Body of pancreas (tissue), 4 donors: ENCODE measurements at regions not wholly inside any gene's neighbourhood (a gene's known extent, or its start where the extent isn't known, plus 50 kb on each side); places are given as distances from the start of the nearest gene placed in this dataset.
"Not testable (repeated sequence)": the region's sequence is repeated elsewhere in the genome, so short reads cannot be mapped to it uniquely, and the experiment has no call there.

Source experiments
- ATAC-seq: fragments of 150-250 bp; one replicate; pipeline ENCODE4 v1.9.1; 2016
- DNase-seq, 4 donors: peaks; one replicate each; pipeline ENCODE4 v3.0.0-alpha.2; 2019
- H3K27ac ChIP-seq, 4 donors: fragments of 200-600 bp; sonication (generic); 1 replicate in 3 of 4; 2 replicates in 1 of 4; pipeline versions ENCODE4 v1.5.1 to v1.6.1; 2016 to 2019; ENCODE audit warnings: mild to moderate bottlenecking in 1 of 4, mixed read lengths in 1 of 4, moderate library complexity in 1 of 4
- H3K27me3 ChIP-seq, 2 donors: fragments of 200-600 bp; sonication (generic); one replicate each; pipeline ENCODE4 v1.6.0; 2016; ENCODE audit warnings: mild to moderate bottlenecking in 1 of 2
- H3K36me3 ChIP-seq, 2 donors: fragments of 200-600 bp; sonication (generic); replicated peaks in 1 of 2; 2 replicates each; pipeline ENCODE4 v1.5.1; 2016; ENCODE audit warnings: low read depth in 2 of 2; ENCODE audit not compliant: insufficient read depth in 1 of 2
- H3K4me1 ChIP-seq: fragments of 200-600 bp; sonication (generic); one replicate; pipeline ENCODE4 v1.6.0; 2016
- H3K4me3 ChIP-seq, 2 donors: fragments of 200-600 bp; sonication (generic); 1 replicate in 1 of 2; 2 replicates in 1 of 2; pipeline ENCODE4 v1.5.1; 2016 to 2019
- H3K9me3 ChIP-seq, 3 donors: fragments of 200-600 bp; sonication (generic); 1 replicate in 2 of 3; 2 replicates in 1 of 3; pipeline ENCODE4 v1.5.1; 2016
- POLR2A ChIP-seq, 3 donors: fragments of 450-650 bp; IDR thresholded peaks; one replicate each; pipeline ENCODE4 v1.6.1; 2016; ENCODE audit warnings: antibody characterized with exemption in 3 of 3, mild to moderate bottlenecking in 2 of 3
- WGBS, 2 donors: methylation state at CpG; one replicate each; pipeline ENCODE4 v1.1.5; 2017; 5-methylcytosine and 5-hydroxymethylcytosine counted together
- intact Hi-C: fragments of 100-400 bp; cut with DNase I; formaldehyde crosslinking; loops from one replicate; pipeline ENCODE4 v1.15.1; 2023
- TF ChIP-seq, protein P1 (sequence below), 7 experiments: fragments of 450-650 bp in 4 of 7; fragments of 200-600 bp in 3 of 7; sonication (generic) in 3 of 7; IDR thresholded peaks; one replicate each; pipeline ENCODE4 v1.5.1; 2016 to 2019; ENCODE audit warnings: antibody characterized with exemption in 7 of 7

DNA sequence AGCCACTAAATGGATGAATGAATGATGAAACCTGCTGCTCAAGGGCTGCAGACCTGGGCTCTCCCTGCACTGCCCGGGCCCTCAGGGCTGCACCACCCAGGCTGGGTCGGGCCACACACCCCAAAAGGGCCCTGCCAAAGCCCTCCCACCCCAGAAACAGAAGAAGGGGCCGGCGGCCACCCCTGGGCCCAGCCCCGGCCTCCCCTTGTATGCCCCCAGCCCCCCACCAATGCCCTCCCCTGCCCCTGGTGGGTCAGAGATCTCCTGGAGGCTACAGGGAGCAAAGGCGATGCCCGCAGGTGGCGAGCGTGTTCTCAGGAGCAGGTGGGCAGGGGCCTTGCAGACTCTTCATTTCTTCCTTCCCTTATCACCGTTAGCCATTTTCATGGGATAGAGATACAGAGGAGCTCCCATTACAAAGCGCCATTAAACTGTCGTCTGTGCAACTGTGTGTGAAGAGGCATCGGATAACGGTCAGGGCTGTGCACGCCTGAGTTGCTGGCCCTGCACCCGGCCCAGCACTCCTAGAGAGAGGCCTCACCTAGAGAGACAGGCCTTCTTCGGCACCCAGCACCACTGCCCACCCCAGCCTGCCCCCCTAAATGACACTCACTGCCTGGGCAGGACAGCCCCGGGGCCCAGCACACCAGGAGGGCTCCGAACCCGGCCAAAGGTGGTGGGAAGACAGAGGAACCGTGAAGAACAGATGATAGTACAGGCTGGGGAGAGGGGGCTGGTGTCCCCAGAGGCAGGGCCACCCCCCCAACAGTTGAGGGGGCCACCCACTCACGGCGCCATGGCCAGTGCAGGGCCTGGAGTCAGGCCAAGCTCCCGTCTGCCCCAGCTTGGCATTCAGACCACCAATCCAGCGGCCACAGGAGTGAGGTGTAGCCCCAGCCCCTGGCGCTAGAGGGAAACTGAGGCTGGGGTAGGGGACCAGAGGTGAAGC is 133.7 kb downstream of the FAM53A start:
- Histone ChIP-seq H3K27me3 (peaks cover 0 to 7% of the 10 kb centered on the region in 2 donors), H3K36me3 (no peaks in the 10 kb centered on the region), H3K27ac (no peak overlapping the region), H3K4me1 (peaks cover 8% of the 10 kb centered on the region), H3K9me3 (no peaks in the 10 kb centered on the region), H3K4me3 (no peak overlapping the region)
- intact Hi-C loops: no loop called here
- 67 to 72% methylated on average over 6 to 21 of the region's 26 CpGs for WGBS, 2 donors
- TF ChIP-seq POLR2A (IDR thresholded peaks at IDR 0.05): no peak
- TF ChIP-seq, protein P1, sequence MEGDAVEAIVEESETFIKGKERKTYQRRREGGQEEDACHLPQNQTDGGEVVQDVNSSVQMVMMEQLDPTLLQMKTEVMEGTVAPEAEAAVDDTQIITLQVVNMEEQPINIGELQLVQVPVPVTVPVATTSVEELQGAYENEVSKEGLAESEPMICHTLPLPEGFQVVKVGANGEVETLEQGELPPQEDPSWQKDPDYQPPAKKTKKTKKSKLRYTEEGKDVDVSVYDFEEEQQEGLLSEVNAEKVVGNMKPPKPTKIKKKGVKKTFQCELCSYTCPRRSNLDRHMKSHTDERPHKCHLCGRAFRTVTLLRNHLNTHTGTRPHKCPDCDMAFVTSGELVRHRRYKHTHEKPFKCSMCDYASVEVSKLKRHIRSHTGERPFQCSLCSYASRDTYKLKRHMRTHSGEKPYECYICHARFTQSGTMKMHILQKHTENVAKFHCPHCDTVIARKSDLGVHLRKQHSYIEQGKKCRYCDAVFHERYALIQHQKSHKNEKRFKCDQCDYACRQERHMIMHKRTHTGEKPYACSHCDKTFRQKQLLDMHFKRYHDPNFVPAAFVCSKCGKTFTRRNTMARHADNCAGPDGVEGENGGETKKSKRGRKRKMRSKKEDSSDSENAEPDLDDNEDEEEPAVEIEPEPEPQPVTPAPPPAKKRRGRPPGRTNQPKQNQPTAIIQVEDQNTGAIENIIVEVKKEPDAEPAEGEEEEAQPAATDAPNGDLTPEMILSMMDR (IDR thresholded peaks at IDR 0.05): no peak
- DNase-seq (no peak), ATAC-seq (no peak)

DNA sequence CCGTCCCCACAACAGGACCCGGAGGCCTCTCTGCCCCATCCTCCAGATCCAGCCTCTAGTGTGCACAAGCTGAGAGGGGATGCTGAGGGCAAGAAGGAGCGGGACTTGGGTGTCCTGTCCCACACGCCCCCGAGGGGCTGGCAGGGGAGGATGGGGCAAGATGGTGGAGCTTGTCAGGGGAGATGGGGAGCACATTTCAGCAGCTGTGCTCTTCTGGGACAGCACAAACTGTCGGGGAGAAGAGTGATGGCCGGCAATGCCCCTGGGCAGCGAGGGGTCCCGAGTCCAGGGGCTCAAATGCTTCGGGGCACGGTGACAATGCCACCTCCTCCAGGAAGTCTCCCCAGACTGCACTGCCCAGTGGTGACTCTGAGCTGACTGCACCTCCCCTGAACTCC is 134.5 kb downstream of the FAM53A start:
- 79 to 85% methylated on average over 11 of the region's 11 CpGs for WGBS, 2 donors

DNA sequence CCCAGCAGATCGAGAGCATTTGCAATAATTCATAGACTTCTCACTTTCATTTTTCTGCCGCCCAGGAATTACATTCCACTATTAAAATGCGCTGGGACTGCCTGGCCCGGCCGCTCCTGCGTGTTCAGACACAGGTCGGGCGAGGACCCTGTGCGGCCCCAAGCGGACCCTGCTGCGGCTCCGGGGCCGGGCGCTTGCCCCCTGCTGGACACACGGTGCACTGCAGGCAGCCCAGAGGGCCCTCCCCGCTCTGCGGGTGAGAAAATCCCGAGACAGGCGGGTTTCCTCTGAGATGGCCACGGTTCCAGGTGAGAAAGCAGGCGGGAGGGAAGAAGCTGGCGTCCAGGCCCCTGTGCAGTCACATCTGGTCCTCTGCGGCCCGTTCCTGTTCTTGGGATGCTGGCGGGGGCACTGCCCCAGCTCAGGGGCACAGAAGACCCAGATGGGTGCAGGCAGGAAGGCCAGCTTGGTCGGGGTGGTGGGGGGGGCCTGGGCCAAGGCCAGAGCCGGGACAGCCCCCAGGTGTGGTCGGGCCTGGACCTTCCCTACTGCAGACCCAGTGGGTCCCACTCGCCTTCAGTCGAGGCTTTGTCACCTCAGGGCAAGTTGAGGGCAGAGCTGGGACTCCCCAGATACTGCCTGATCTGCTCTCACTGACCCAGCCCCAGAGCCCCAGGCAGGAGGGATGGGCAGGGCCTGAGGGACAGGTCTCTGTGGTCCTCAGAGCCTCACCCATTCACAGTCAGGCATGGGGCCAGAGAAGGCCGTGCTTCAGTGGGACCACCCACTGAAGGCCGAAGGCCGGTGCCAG is 135.1 kb downstream of the FAM53A start:
- TF ChIP-seq, protein P1 (IDR thresholded peaks at IDR 0.05): peak; percentile 56 to 91 (median 83)
- intact Hi-C loops, H3K9me3 ChIP-seq, H3K36me3 ChIP-seq, H3K4me3 ChIP-seq, H3K27me3 ChIP-seq, H3K4me1 ChIP-seq, H3K27ac ChIP-seq: not testable (repeated sequence)
- peak; percentile 73 for ATAC-seq
- 17 to 23% methylated on average over 23 to 33 of the region's 33 CpGs for WGBS, 2 donors
- peak; percentile 14 to 52 (median 36) for DNase-seq

More for the DNA sequence above, 134.5 kb downstream of the FAM53A start:
- no peak overlapping the region for H3K4me3 ChIP-seq
- no peak overlapping the region for H3K27ac ChIP-seq
- intact Hi-C loops: no loop called here
- TF ChIP-seq, protein P1 (IDR thresholded peaks at IDR 0.05): no peak
- no peak for TF ChIP-seq POLR2A (IDR thresholded peaks at IDR 0.05)
- ATAC-seq: no peak
- no peaks in the 10 kb centered on the region for H3K9me3 ChIP-seq
- no peak for DNase-seq
- peaks cover 8% of the 10 kb centered on the region for H3K4me1 ChIP-seq
- no peaks in the 10 kb centered on the region for H3K36me3 ChIP-seq
- H3K27me3 ChIP-seq: peaks cover 0 to 7% of the 10 kb centered on the region in 2 donors

DNA sequence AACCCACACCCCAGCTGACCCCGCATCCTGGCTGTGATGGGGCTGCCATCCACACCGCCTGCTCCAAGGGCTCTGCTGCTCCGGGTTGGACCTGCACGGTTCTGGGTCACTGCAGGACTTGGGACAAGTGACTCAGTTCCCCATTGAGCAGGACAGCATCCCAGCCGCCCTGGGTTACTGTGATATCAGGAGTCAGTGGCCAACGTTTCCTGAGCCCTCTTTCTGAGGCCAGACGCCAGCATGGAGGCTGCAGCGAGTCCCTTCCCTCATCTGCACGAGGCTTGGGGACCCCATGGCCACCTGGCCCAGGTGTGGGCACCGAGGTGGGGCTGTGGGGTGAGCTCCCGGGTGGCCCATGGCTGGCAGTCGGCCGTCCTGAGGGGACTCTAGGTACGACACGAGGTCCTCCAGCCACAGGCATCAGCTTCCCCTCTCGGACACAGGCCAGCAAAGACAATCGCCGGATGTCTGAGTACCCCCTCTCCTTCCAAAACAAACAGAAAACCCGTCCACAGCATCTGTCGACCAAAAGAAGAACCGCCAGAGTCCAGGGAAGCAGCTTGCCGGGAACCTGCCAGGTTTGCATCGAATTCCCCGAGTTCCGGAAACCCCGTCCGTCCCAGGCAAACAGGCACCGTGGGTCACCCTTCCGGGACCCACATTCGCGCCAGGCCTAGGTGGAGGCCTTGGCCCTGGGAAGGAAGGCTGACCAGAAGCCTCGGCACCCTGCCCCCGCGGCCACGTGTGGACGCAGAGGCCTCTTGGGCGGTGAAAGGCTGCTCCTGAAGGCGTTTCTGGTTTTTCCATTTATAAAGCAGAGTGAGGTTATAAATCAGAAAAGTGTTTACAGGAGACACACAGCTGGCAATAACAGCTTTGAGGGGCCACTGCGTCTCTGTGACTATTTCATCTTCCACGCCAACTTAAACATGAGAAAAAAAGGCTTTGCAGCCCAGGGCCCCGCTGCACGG is 136.0 kb downstream of the FAM53A start:
- Histone ChIP-seq H3K4me3 (no peak overlapping the region), H3K27ac (peak overlapping the region in 2 of 4 donors; percentile 29 to 30), H3K9me3 (no peaks in the 10 kb centered on the region), H3K4me1 (peaks cover 8% of the 10 kb centered on the region), H3K36me3 (no peaks in the 10 kb centered on the region), H3K27me3 (peaks cover 0 to 7% of the 10 kb centered on the region in 2 donors)
- 58 to 66% methylated on average over 40 to 42 of the region's 42 CpGs for WGBS, 2 donors
- DNase-seq (peak in 1 of 4 donors; percentile 15), ATAC-seq (peak; percentile 34)
- TF ChIP-seq, protein P1 (IDR thresholded peaks at IDR 0.05): no peak
- TF ChIP-seq POLR2A (IDR thresholded peaks at IDR 0.05): no peak
- intact Hi-C loops: no loop called here
